ENCODE measurements at regions not wholly inside any gene's neighbourhood (a gene's known extent, or its start where the extent isn't known, plus 50 kb on each side); places are given as distances from the start of the nearest gene placed in this dataset.

DNA sequence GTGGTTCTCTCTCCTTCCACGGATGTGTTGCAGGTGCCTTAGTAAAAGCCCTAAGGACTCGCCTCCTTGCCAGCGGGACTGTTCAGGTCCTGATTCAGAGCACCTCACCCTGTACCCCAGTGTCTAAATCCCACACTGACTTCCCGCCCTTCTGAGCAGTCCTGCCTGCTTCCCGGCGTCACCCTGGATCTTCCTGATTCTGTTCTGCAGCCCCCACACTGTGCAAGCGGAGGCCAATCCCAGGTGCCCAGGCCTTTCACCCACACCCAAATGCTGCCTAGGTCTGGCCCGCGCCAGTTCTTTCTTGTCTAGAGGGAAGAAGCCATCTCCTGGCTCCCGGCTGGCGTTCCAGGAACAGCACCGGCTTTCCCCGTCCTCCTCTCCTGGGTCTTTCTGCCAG is 95.9 kb upstream of the GALNT2 start:
- TF ChIP-seq EZH2 (IDR thresholded peaks at IDR 0.05) (no peak), POLR2AphosphoS5 (IDR thresholded peaks at IDR 0.05; ENCODE audit: borderline replicate concordance, low read depth, low read length) (no peak), FOXP2 (optimal IDR thresholded peaks at IDR 0.05; ENCODE audit: control extremely low read depth, extremely low read length, insufficient read depth) (no peak)
